ENCODE measurements at regions not wholly inside any gene's neighbourhood (a gene's known extent, or its start where the extent isn't known, plus 50 kb on each side); places are given as distances from the start of the nearest gene placed in this dataset.

- H3K36me3 ChIP-seq (ENCODE audit: control insufficient read depth in 2 of 2, insufficient read depth in 2 of 2, low read length in 1 of 2), result no peaks in the 10 kb centered on the region
- intact Hi-C loops (cut with micrococcal nuclease; ENCODE audit: unreplicated experiment), result no loop called here
- SMC1A ChIA-PET (ENCODE audit: uncharacterized antibody, unreplicated experiment), result interaction anchor here (1.4 to 1.7 kb wide), 2 partner anchors 10 to 24 kb away, joined by 3 to 4 read pairs; no protein-coding TSS in a partner anchor
- no peak overlapping the region for H2AFZ ChIP-seq (ENCODE audit: control insufficient read depth, low read depth, low read length)
- no peaks in the 10 kb centered on the region for H3K9me3 ChIP-seq (replicated peaks; ENCODE audit: control insufficient read depth, insufficient read depth, low read length)
- POLR2A ChIA-PET, result no interaction called here
- no peak for DNase-seq (ENCODE audit: low read depth, low spot score)
- H3K4me3 ChIP-seq, result no peak overlapping the region
- ATAC-seq, result no peak
- no peaks in the 10 kb centered on the region for H3K79me2 ChIP-seq (ENCODE audit: control insufficient read depth, insufficient read depth, low read length)
- H4K20me1 ChIP-seq (ENCODE audit: control insufficient read depth, insufficient read depth), result no peaks in the 10 kb centered on the region
- no peak overlapping the region for H3K9ac ChIP-seq (ENCODE audit: control insufficient read depth, insufficient read depth, low read length)
- no peak overlapping the region for H3K27ac ChIP-seq (ENCODE audit: control insufficient read depth, insufficient read depth)
- CTCF ChIA-PET, result no interaction called here
- RAD21 ChIA-PET (ENCODE audit: unreplicated experiment), result no interaction called here
- H3K4me2 ChIP-seq (ENCODE audit: control insufficient read depth, insufficient read depth), result no peak overlapping the region
- in situ Hi-C loops (cut with MboI), result no loop called here
- no TSS peak for BruUV-seq (replicated peaks)
- no peaks in the 10 kb centered on the region for H3K27me3 ChIP-seq (replicated peaks in 1 of 2; ENCODE audit: control insufficient read depth in 2 of 2, insufficient read depth in 2 of 2, low read length in 1 of 2)
- no peaks in the 10 kb centered on the region for H3K4me1 ChIP-seq (ENCODE audit: control insufficient read depth, insufficient read depth, low read length)
- FAIRE-seq, result no peak
- TF ChIP-seq CUX1 (IDR thresholded peaks at IDR 0.05; ENCODE audit: insufficient replicate concordance, low read depth, low read length), result no peak
- TF ChIP-seq KLF5 (IDR thresholded peaks at IDR 0.05; ENCODE audit: partially characterized antibody), result no peak
- no peak for TF ChIP-seq USF2 (IDR thresholded peaks at IDR 0.05; ENCODE audit: borderline replicate concordance, low read depth, low read length)
- no peak for TF ChIP-seq CEBPB (IDR thresholded peaks at IDR 0.05; ENCODE audit: borderline replicate concordance in 1 of 2, low read depth in 2 of 2, low read length in 2 of 2)
- TF ChIP-seq MEF2B (IDR thresholded peaks at IDR 0.05; ENCODE audit: partially characterized antibody, poor library complexity, severe bottlenecking), result no peak
- TF ChIP-seq TBL1XR1 (IDR thresholded peaks at IDR 0.05; ENCODE audit: low read depth, low read length), result no peak
- TF ChIP-seq RELB (IDR thresholded peaks at IDR 0.05; ENCODE audit: low read depth), result no peak
- no peak for TF ChIP-seq CBX3 (IDR thresholded peaks at IDR 0.05; ENCODE audit: borderline replicate concordance, low read depth)
- no peak for TF ChIP-seq CBFB (IDR thresholded peaks at IDR 0.05; ENCODE audit: low read depth)
- no peak for TF ChIP-seq TCF12 (IDR thresholded peaks at IDR 0.05; ENCODE audit: low read depth, low read length)
- TF ChIP-seq RCOR1 (conservative IDR thresholded peaks at IDR 0.05; ENCODE audit: low read depth, low read length), result no peak
- no peak for TF ChIP-seq ZBTB33 (IDR thresholded peaks at IDR 0.05)
- TF ChIP-seq IRF5 (IDR thresholded peaks at IDR 0.05; ENCODE audit: borderline replicate concordance), result no peak
- TF ChIP-seq EZH2 (IDR thresholded peaks at IDR 0.05; ENCODE audit: borderline replicate concordance, control insufficient read depth, low read depth, low read length), result no peak
These were observed 93.2 kb upstream of the HS3ST5 start for GRCh38 chr6:114435985-114436384.
